ENCODE measurements at regions not wholly inside any gene's neighbourhood (a gene's known extent, or its start where the extent isn't known, plus 50 kb on each side); places are given as distances from the start of the nearest gene placed in this dataset.

GRCh38 chr11:104655066-104655465 is 243.2 kb downstream of the CASP12 start:
- TF ChIP-seq ZNF274 (IDR thresholded peaks at IDR 0.05; ENCODE audit: borderline replicate concordance, extremely low read depth, low read length) (no peak), SIX5 (IDR thresholded peaks at IDR 0.05; ENCODE audit: low read depth, low read length) (no peak), FOSL1 (IDR thresholded peaks at IDR 0.05; ENCODE audit: insufficient read depth, low read depth, low read length) (no peak), TAF1 (IDR thresholded peaks at IDR 0.05; ENCODE audit: low read depth, low read length) (no peak), EZH2 (IDR thresholded peaks at IDR 0.05; ENCODE audit: low read depth, low read length, severe bottlenecking) (no peak), CTBP2 (IDR thresholded peaks at IDR 0.05; ENCODE audit: borderline replicate concordance, insufficient read depth, insufficient read length, low read length) (no peak), POU5F1 (IDR thresholded peaks at IDR 0.05; ENCODE audit: low read depth, low read length) (no peak), RXRA (IDR thresholded peaks at IDR 0.05; ENCODE audit: insufficient read depth, low read depth, low read length) (no peak), HDAC6 (IDR thresholded peaks at IDR 0.05; ENCODE audit: low read depth, low read length) (no peak)
- no peak overlapping the region for H2BK15ac ChIP-seq (ENCODE audit: low read length)
- no peak overlapping the region for H3K23ac ChIP-seq (ENCODE audit: insufficient read length)
- H3K9me3 ChIP-seq (ENCODE audit: insufficient read depth in 2 of 2, low read depth in 1 of 2, low read length in 1 of 2) = peaks cover 11 to 14% of the 10 kb centered on the region in 2 experiments
- peaks cover 0 to 9% (median 0%) of the 10 kb centered on the region in 4 experiments; a peak in 3 of 8 replicates for H3K36me3 ChIP-seq (ENCODE audit: control insufficient read depth in 2 of 4, insufficient read depth in 4 of 4, low read length in 3 of 4)
- no peaks in the 10 kb centered on the region for H3K79me1 ChIP-seq (ENCODE audit: low read depth, low read length)
- no peak overlapping the region for H2AFZ ChIP-seq (ENCODE audit: low read length)
- H2BK5ac ChIP-seq (ENCODE audit: low read depth, low read length) = no peak overlapping the region
- ChIA-PET CTCF (ENCODE audit: partially characterized antibody) (no interaction called here), POLR2A (ENCODE audit: partially characterized antibody) (no interaction called here)
- no peak overlapping the region for H4K91ac ChIP-seq (replicated peaks; ENCODE audit: insufficient read length, low read length)
- no peak overlapping the region for H3K18ac ChIP-seq (ENCODE audit: extremely low read depth, low read length)
- H3K4me2 ChIP-seq (ENCODE audit: insufficient read depth in 1 of 2, low read depth in 2 of 2, low read length in 2 of 2) = no peak overlapping the region
- no peak overlapping the region for H3K56ac ChIP-seq (replicated peaks; ENCODE audit: insufficient read length, low read depth, low read length)
- no peaks in the 10 kb centered on the region for H3K23me2 ChIP-seq (ENCODE audit: low read depth, low read length)
- FAIRE-seq (no peak), DNase-seq (ENCODE audit: low read depth in 1 of 2, low spot score in 2 of 2) (no peak)
- H2AK5ac ChIP-seq (ENCODE audit: low read depth, low read length) = no peak overlapping the region
- H3K27ac ChIP-seq (ENCODE audit: low read depth, low read length) = no peak overlapping the region
- no peak overlapping the region for H3K4ac ChIP-seq (replicated peaks; ENCODE audit: insufficient read length, low read depth, low read length)
- H3K4me1 ChIP-seq (replicated peaks in 1 of 4; ENCODE audit: control insufficient read depth in 3 of 4, insufficient read depth in 4 of 4, low read length in 3 of 4) = no peaks in the 10 kb centered on the region
- H3K4me3 ChIP-seq (ENCODE audit: extremely low read depth in 1 of 4, insufficient read depth in 2 of 4, low read depth in 3 of 4, low read length in 4 of 4) = no peak overlapping the region
- no peak overlapping the region for H3K14ac ChIP-seq (ENCODE audit: insufficient read length)
- H4K20me1 ChIP-seq (replicated peaks in 1 of 2; ENCODE audit: control insufficient read depth in 1 of 2, insufficient read depth in 2 of 2, low read length in 2 of 2) = no peaks in the 10 kb centered on the region
- no peak overlapping the region for H2BK12ac ChIP-seq (ENCODE audit: low read depth, low read length)
- no peak overlapping the region for H4K8ac ChIP-seq (ENCODE audit: extremely low read depth, insufficient read depth, low read length)
- no peak overlapping the region for H2BK20ac ChIP-seq (ENCODE audit: low read length)
- no peak overlapping the region for H3K9ac ChIP-seq (replicated peaks in 1 of 4; ENCODE audit: extremely low read depth in 1 of 4, low read depth in 3 of 4, low read length in 3 of 4)
- H3K79me2 ChIP-seq (ENCODE audit: control insufficient read depth in 1 of 2, insufficient read depth in 2 of 2, low read length in 2 of 2) = no peaks in the 10 kb centered on the region
- H3K27me3 ChIP-seq (replicated peaks in 1 of 4; ENCODE audit: control insufficient read depth in 3 of 4, extremely low read depth in 1 of 4, insufficient read depth in 3 of 4, low read length in 3 of 4) = no peaks in the 10 kb centered on the region; a peak in 1 of 7 replicates
- H4K5ac ChIP-seq (ENCODE audit: insufficient read length, low read depth, low read length) = no peak overlapping the region
- H2BK120ac ChIP-seq (replicated peaks; ENCODE audit: low read depth, low read length) = no peak overlapping the region

All from H1 (cell line).